GM21723 (cell line): ENCODE measurements at regions not wholly inside any gene's neighbourhood (a gene's known extent, or its start where the extent isn't known, plus 50 kb on each side); places are given as distances from the start of the nearest gene placed in this dataset.

Experiments used
- ATAC-seq: cut with Tn5 transposase; IDR thresholded peaks from one replicate; pipeline ENCODE4 v1.9.1; 2021; ENCODE audit warnings: mild to moderate bottlenecking, moderate library complexity; ENCODE audit not compliant: unreplicated experiment

- ATAC-seq, result no peak
Measured at GRCh38 chr1:219681876-219682275, 69.0 kb upstream of the ZC3H11B start.

GRCh38 chr1:219676012-219676765 lies 63.3 kb upstream of the ZC3H11B start:
- no peak for ATAC-seq

GRCh38 chr1:219670426-219671149 lies 57.7 kb upstream of the ZC3H11B start:
- no peak for ATAC-seq

- no peak for ATAC-seq
Measured at GRCh38 chr1:219669556-219669955, 56.7 kb upstream of the ZC3H11B start.

- ATAC-seq, result no peak
Measured at GRCh38 chr1:219669042-219669441, 56.1 kb upstream of the ZC3H11B start.

GRCh38 chr1:219668446-219668845 lies 55.5 kb upstream of the ZC3H11B start:
- no peak for ATAC-seq

GRCh38 chr1:219666242-219666641 lies 53.3 kb upstream of the ZC3H11B start:
- ATAC-seq, result no peak

GRCh38 chr1:219665089-219665488 lies 52.2 kb upstream of the ZC3H11B start:
- ATAC-seq, result no peak

GRCh38 chr1:219664310-219665029 lies 51.6 kb upstream of the ZC3H11B start:
- ATAC-seq, result no peak
